B cell (primary cell): ENCODE measurements at regions not wholly inside any gene's neighbourhood (a gene's known extent, or its start where the extent isn't known, plus 50 kb on each side); places are given as distances from the start of the nearest gene placed in this dataset.

Source experiments
- ATAC-seq: fragments of 200-7000 bp; cut with Tn5 transposase; one replicate; pipeline ENCODE4 v1.10.0; 2021; ENCODE audit warnings: low read depth, mild to moderate bottlenecking, moderate number of reproducible peaks, moderate library complexity
- CTCF ChIA-PET: fragments of 350-600 bp; sonication (Branson Sonifier 250); formaldehyde crosslinking; loops from one replicate; lab custom pipeline; 2021; ENCODE audit warnings: antibody characterized with exemption, inconsistent platforms; lab: Charles Lee
- POLR2A ChIA-PET: fragments of 350-600 bp; sonication (Branson Sonifier 250); formaldehyde crosslinking; loops from one replicate; lab custom pipeline; 2021; ENCODE audit warnings: antibody characterized with exemption; lab: Charles Lee
- DNase-seq: peaks from one replicate; pipeline ENCODE4 v3.0.0; 2013
- H2AFZ ChIP-seq: 2 replicates; pipeline ENCODE4 v1.6.1; 2012; ENCODE audit warnings: mild to moderate bottlenecking, low read depth, low read length; ENCODE audit not compliant: insufficient read depth, poor library complexity, severe bottlenecking
- H3K27ac ChIP-seq, 2 donors: 1 replicate in 1 of 2; 2 replicates in 1 of 2; pipeline ENCODE4 v1.5.1; 2012 to 2013; ENCODE audit warnings: low read length in 2 of 2, mild to moderate bottlenecking in 2 of 2, moderate library complexity in 1 of 2
- H3K27me3 ChIP-seq, 4 experiments: fragments of 200-600 bp in 1 of 4; sonication (generic) in 1 of 4; replicated peaks in 1 of 4; 1 replicate in 2 of 4; 2 replicates in 2 of 4; pipeline versions ENCODE4 v1.6.1 to v1.7.0; 2013 to 2016; ENCODE audit warnings: low read length in 3 of 4, mild to moderate bottlenecking in 2 of 4, mixed read lengths in 1 of 4, moderate library complexity in 1 of 4; ENCODE audit not compliant: insufficient read depth in 4 of 4, control insufficient read depth in 3 of 4; ENCODE audit errors: control extremely low read depth in 1 of 4
- H3K36me3 ChIP-seq, 2 experiments: replicated peaks in 1 of 2; 1 replicate in 1 of 2; 2 replicates in 1 of 2; pipeline versions ENCODE4 v1.6.1 to v1.7.1; 2013; ENCODE audit warnings: low read length in 1 of 2; ENCODE audit not compliant: insufficient read depth in 2 of 2, control insufficient read depth in 1 of 2; ENCODE audit errors: control extremely low read depth in 1 of 2, extremely low read depth in 1 of 2
- H3K4me1 ChIP-seq, 2 donors: fragments of 200-600 bp in 1 of 2; sonication (generic) in 1 of 2; 1 replicate in 1 of 2; 2 replicates in 1 of 2; pipeline versions ENCODE4 v1.5.1 to v1.6.1; 2013 to 2017; ENCODE audit warnings: low read length in 2 of 2; ENCODE audit not compliant: control insufficient read depth in 2 of 2, insufficient read depth in 2 of 2
- H3K4me2 ChIP-seq: replicated peaks from 2 replicates; pipeline ENCODE3; 2012; ENCODE audit warnings: mild to moderate bottlenecking, low read depth, low read length; ENCODE audit not compliant: poor library complexity, severe bottlenecking
- H3K4me3 ChIP-seq, 5 experiments: fragments of 200-600 bp in 1 of 5; sonication (generic) in 1 of 5; 1 replicate in 3 of 5; 2 replicates in 2 of 5; pipeline versions ENCODE4 v1.5.1 to v1.7.0; 2011 to 2016; ENCODE audit warnings: low read length in 4 of 5, mild to moderate bottlenecking in 4 of 5, low read depth in 2 of 5, control low read depth in 1 of 5, moderate library complexity in 1 of 5; ENCODE audit not compliant: insufficient read depth in 1 of 5; ENCODE audit errors: control extremely low read depth in 1 of 5, extremely low read depth in 1 of 5
- H3K79me2 ChIP-seq: fragments of 200-600 bp; sonication (generic); one replicate; pipeline ENCODE4 v1.6.0; 2016; ENCODE audit warnings: low read length; ENCODE audit not compliant: control insufficient read depth, insufficient read depth
- H3K9ac ChIP-seq: fragments of 200-600 bp; sonication (generic); 2 replicates; pipeline ENCODE4 v1.6.1; 2017; ENCODE audit warnings: mild to moderate bottlenecking, low read length, moderate library complexity
- H3K9me3 ChIP-seq, 3 donors: one replicate each; pipeline versions ENCODE4 v1.6.1 to v1.7.1; 2013; ENCODE audit warnings: low read length in 2 of 3; ENCODE audit not compliant: control insufficient read depth in 2 of 3, insufficient read depth in 1 of 3; ENCODE audit errors: control extremely low read depth in 1 of 3
- H4K20me1 ChIP-seq: 2 replicates; pipeline ENCODE4 v1.6.0; 2012; ENCODE audit warnings: mild to moderate bottlenecking, low read length; ENCODE audit not compliant: insufficient read depth, control insufficient read depth, poor library complexity, severe bottlenecking
- H3K27ac Mint-ChIP-seq: one replicate; pipeline ENCODE4 v1.8.0; 2021; ENCODE audit warnings: mixed read lengths
- H3K27me3 Mint-ChIP-seq: one replicate; pipeline ENCODE4 v1.8.0; 2021; ENCODE audit warnings: mixed read lengths
- H3K4me1 Mint-ChIP-seq: one replicate; pipeline ENCODE4 v1.8.0; 2021; ENCODE audit warnings: mixed read lengths
- H3K4me3 Mint-ChIP-seq: one replicate; pipeline ENCODE4 v1.8.0; 2021; ENCODE audit warnings: mixed read lengths
- H3K9me3 Mint-ChIP-seq: one replicate; pipeline ENCODE4 v1.8.0; 2022; ENCODE audit warnings: mixed read lengths; ENCODE audit not compliant: insufficient read depth
- EZH2 ChIP-seq: IDR thresholded peaks from 2 replicates; pipeline ENCODE4 v1.6.1; 2012; ENCODE audit warnings: borderline replicate concordance, low read depth, mild to moderate bottlenecking, moderate library complexity, low read length; ENCODE audit not compliant: insufficient read depth, poor library complexity, severe bottlenecking
- WGBS: methylation state at CpG from one replicate; pipeline ENCODE4 v1.1.5; 2013; ENCODE audit warnings: missing lambda C conversion rate; ENCODE audit not compliant: insufficient coverage; 5-methylcytosine and 5-hydroxymethylcytosine counted together
- intact Hi-C: fragments of 100-400 bp; cut with micrococcal nuclease; formaldehyde crosslinking; loops from one replicate; pipeline ENCODE4 v1.10.0; 2022
- TF ChIP-seq, protein P1 (sequence below): fragments of 200-600 bp; IDR thresholded peaks from one replicate; pipeline ENCODE4 v1.8.0; 2022; ENCODE audit warnings: antibody characterized with exemption, mild to moderate bottlenecking

DNA sequence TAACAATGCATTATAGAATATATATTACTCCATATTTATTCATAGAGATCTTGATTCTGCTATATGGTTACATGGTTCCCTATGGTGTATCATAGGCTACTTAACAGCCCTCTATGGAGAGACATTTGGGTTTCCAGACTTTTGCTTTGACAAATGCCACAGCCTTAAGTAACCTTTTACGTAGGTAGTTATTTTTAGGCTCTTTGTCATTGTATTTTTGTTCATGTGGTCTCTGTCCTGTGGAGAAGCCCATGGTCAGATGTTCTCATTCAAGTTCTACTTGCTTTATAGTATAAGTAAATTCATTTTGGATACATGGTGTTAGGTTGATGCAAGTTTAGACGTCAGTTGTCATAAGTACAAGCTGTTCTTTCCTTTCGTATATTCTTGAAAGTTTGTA is 275.2 kb upstream of the THSD7B start:
- intact Hi-C loops, result no loop called here
- H3K79me2 ChIP-seq, result no peaks in the 10 kb centered on the region
- peaks cover 0 to 5% (median 4%) of the 10 kb centered on the region in 3 donors for H3K9me3 ChIP-seq
- DNase-seq (no peak), ATAC-seq (no peak)
- Mint-ChIP-seq H3K4me3 (no peak overlapping the region), H3K27me3 (peaks cover 12% of the 10 kb centered on the region), H3K27ac (no peak overlapping the region), H3K4me1 (no peaks in the 10 kb centered on the region), H3K9me3 (peaks cover 3% of the 10 kb centered on the region)
- H4K20me1 ChIP-seq, result no peaks in the 10 kb centered on the region
- no peak overlapping the region for H3K27ac ChIP-seq
- no peak overlapping the region for H2AFZ ChIP-seq
- no peak overlapping the region for H3K4me2 ChIP-seq
- WGBS, result no CpG with 5 or more reads among the region's 3 CpGs
- H3K4me1 ChIP-seq, result no peaks in the 10 kb centered on the region
- H3K9ac ChIP-seq, result no peak overlapping the region
- no peak overlapping the region for H3K4me3 ChIP-seq
- peaks cover 0 to 5% (median 0%) of the 10 kb centered on the region in 4 experiments for H3K27me3 ChIP-seq
- ChIA-PET CTCF (no interaction called here), POLR2A (no interaction called here)
- H3K36me3 ChIP-seq, result no peaks in the 10 kb centered on the region
- TF ChIP-seq EZH2, result no peak
- TF ChIP-seq, protein P1, sequence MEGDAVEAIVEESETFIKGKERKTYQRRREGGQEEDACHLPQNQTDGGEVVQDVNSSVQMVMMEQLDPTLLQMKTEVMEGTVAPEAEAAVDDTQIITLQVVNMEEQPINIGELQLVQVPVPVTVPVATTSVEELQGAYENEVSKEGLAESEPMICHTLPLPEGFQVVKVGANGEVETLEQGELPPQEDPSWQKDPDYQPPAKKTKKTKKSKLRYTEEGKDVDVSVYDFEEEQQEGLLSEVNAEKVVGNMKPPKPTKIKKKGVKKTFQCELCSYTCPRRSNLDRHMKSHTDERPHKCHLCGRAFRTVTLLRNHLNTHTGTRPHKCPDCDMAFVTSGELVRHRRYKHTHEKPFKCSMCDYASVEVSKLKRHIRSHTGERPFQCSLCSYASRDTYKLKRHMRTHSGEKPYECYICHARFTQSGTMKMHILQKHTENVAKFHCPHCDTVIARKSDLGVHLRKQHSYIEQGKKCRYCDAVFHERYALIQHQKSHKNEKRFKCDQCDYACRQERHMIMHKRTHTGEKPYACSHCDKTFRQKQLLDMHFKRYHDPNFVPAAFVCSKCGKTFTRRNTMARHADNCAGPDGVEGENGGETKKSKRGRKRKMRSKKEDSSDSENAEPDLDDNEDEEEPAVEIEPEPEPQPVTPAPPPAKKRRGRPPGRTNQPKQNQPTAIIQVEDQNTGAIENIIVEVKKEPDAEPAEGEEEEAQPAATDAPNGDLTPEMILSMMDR, result no peak

DNA sequence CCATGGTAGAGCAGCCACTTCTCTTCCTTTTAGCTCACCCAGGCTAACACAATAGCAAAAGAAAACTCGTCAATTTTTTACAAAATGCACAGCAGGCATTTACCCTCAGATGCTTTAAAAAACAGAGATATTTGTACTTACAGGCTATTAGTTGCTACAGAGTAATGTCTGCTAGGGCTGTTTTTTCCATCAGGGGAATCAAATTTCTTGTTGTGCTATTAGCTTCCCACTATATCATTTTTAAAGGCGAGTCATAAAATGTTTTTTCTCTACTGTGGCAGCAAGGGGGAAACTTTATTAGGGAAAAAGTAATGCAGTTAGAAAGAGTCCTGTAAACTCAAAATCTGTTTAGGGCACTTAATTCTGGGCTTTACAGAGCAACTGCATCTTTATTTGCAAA is 277.9 kb upstream of the THSD7B start:
- Mint-ChIP-seq H3K27ac (no peak overlapping the region), H3K4me1 (no peaks in the 10 kb centered on the region), H3K27me3 (peaks cover 12% of the 10 kb centered on the region), H3K9me3 (no peaks in the 10 kb centered on the region), H3K4me3 (no peak overlapping the region)
- ChIA-PET CTCF (no interaction called here), POLR2A (no interaction called here)
- H3K79me2 ChIP-seq, result no peaks in the 10 kb centered on the region
- no peak overlapping the region for H3K4me2 ChIP-seq
- intact Hi-C loops, result no loop called here
- no peak overlapping the region for H2AFZ ChIP-seq
- H3K4me3 ChIP-seq, result no peak overlapping the region
- no peaks in the 10 kb centered on the region for H4K20me1 ChIP-seq
- H3K9me3 ChIP-seq, result peaks cover 0 to 5% (median 4%) of the 10 kb centered on the region in 3 donors
- DNase-seq (no peak), ATAC-seq (no peak)
- H3K27me3 ChIP-seq, result peaks cover 0 to 10% (median 0%) of the 10 kb centered on the region in 4 experiments
- TF ChIP-seq, protein P1, result no peak
- TF ChIP-seq EZH2, result no peak
- WGBS, result no CpG with 5 or more reads among the region's 2 CpGs
- H3K27ac ChIP-seq, result no peak overlapping the region
- no peaks in the 10 kb centered on the region for H3K4me1 ChIP-seq
- no peak overlapping the region for H3K9ac ChIP-seq
- H3K36me3 ChIP-seq, result no peaks in the 10 kb centered on the region
